ENCODE measurements at regions not wholly inside any gene's neighbourhood (a gene's known extent, or its start where the extent isn't known, plus 50 kb on each side); places are given as distances from the start of the nearest gene placed in this dataset.

- intact Hi-C loops (cut with micrococcal nuclease): loop anchor here in 1 of 2 donors (5.0 kb wide), 1 partner anchor 943 kb away; no protein-coding TSS in a partner anchor
- H3K27ac Mint-ChIP-seq: no peak overlapping the region
- no peaks in the 10 kb centered on the region for H3K36me3 ChIP-seq (replicated peaks in 1 of 2; ENCODE audit: control insufficient read depth in 1 of 2, insufficient read depth in 2 of 2, low read length in 2 of 2)
- no peaks in the 10 kb centered on the region for H3K4me1 Mint-ChIP-seq
- H3K27ac ChIP-seq (ENCODE audit: low read depth in 1 of 2, low read length in 2 of 2): no peak overlapping the region
- no peaks in the 10 kb centered on the region for H4K20me1 ChIP-seq (ENCODE audit: insufficient read depth, low read length)
- no peak overlapping the region for H3K4me2 ChIP-seq (replicated peaks; ENCODE audit: extremely low read depth, low read length, poor library complexity, severe bottlenecking)
- no peak overlapping the region for H3K4me3 Mint-ChIP-seq
- TF ChIP-seq CTCF (IDR thresholded peaks at IDR 0.05): peak; percentile 76
- peak; percentile 1 to 34 (median 11) for DNase-seq
- H3K79me2 ChIP-seq (ENCODE audit: insufficient read depth, low read length): no peaks in the 10 kb centered on the region
- H3K9me3 Mint-ChIP-seq: no peaks in the 10 kb centered on the region
- no peaks in the 10 kb centered on the region for H3K36me3 Mint-ChIP-seq
- no peak overlapping the region for H2AFZ ChIP-seq (ENCODE audit: insufficient read depth, low read depth, low read length, poor library complexity, severe bottlenecking)
- no peak overlapping the region for H3K4me3 ChIP-seq (replicated peaks in 1 of 3; ENCODE audit: low read depth in 2 of 3, low read length in 3 of 3)
- no peaks in the 10 kb centered on the region for H3K4me1 ChIP-seq (ENCODE audit: control insufficient read depth in 1 of 2, insufficient read depth in 2 of 2, low read length in 2 of 2)
- no CpG with 5 or more reads among the region's 3 CpGs for WGBS (ENCODE audit: insufficient coverage)
- H3K9me3 ChIP-seq (replicated peaks in 1 of 2; ENCODE audit: control insufficient read depth in 1 of 2, insufficient read depth in 1 of 2, low read length in 2 of 2): no peaks in the 10 kb centered on the region
- H3K9ac ChIP-seq (ENCODE audit: insufficient read depth, low read length, poor library complexity, severe bottlenecking): no peak overlapping the region
- no peaks in the 10 kb centered on the region for H3K27me3 Mint-ChIP-seq (ENCODE audit: low read depth in 3 of 3)
- no peaks in the 10 kb centered on the region for H3K27me3 ChIP-seq (ENCODE audit: control insufficient read depth in 2 of 2, insufficient read depth in 2 of 2, low read length in 2 of 2)
Observed at GRCh38 chr1:198465201-198466144, 75.0 kb downstream of the ATP6V1G3 start.

GRCh38 chr1:198463709-198464108 is 76.8 kb downstream of the ATP6V1G3 start:
- no peaks in the 10 kb centered on the region for H4K20me1 ChIP-seq (ENCODE audit: insufficient read depth, low read length)
- H2AFZ ChIP-seq (ENCODE audit: insufficient read depth, low read depth, low read length, poor library complexity, severe bottlenecking): no peak overlapping the region
- DNase-seq: no peak
- no peaks in the 10 kb centered on the region for H3K27me3 ChIP-seq (ENCODE audit: control insufficient read depth in 2 of 2, insufficient read depth in 2 of 2, low read length in 2 of 2)
- no peaks in the 10 kb centered on the region for H3K36me3 ChIP-seq (replicated peaks in 1 of 2; ENCODE audit: control insufficient read depth in 1 of 2, insufficient read depth in 2 of 2, low read length in 2 of 2)
- no peaks in the 10 kb centered on the region for H3K79me2 ChIP-seq (ENCODE audit: insufficient read depth, low read length)
- no peak overlapping the region for H3K9ac ChIP-seq (ENCODE audit: insufficient read depth, low read length, poor library complexity, severe bottlenecking)
- Mint-ChIP-seq H3K4me3 (no peak overlapping the region), H3K9me3 (peaks cover 0 to 3% (median 0%) of the 10 kb centered on the region in 7 donors), H3K27ac (no peak overlapping the region), H3K36me3 (no peaks in the 10 kb centered on the region), H3K4me1 (no peaks in the 10 kb centered on the region), H3K27me3 (ENCODE audit: low read depth in 3 of 3) (no peaks in the 10 kb centered on the region)
- no peak overlapping the region for H3K4me3 ChIP-seq (replicated peaks in 1 of 3; ENCODE audit: low read depth in 2 of 3, low read length in 3 of 3)
- TF ChIP-seq CTCF (IDR thresholded peaks at IDR 0.05): no peak
- no peak overlapping the region for H3K27ac ChIP-seq (ENCODE audit: low read depth in 1 of 2, low read length in 2 of 2)
- no peaks in the 10 kb centered on the region for H3K9me3 ChIP-seq (replicated peaks in 1 of 2; ENCODE audit: control insufficient read depth in 1 of 2, insufficient read depth in 1 of 2, low read length in 2 of 2)
- H3K4me2 ChIP-seq (replicated peaks; ENCODE audit: extremely low read depth, low read length, poor library complexity, severe bottlenecking): no peak overlapping the region
- H3K4me1 ChIP-seq (ENCODE audit: control insufficient read depth in 1 of 2, insufficient read depth in 2 of 2, low read length in 2 of 2): no peaks in the 10 kb centered on the region
- intact Hi-C loops (cut with micrococcal nuclease): no loop called here

Data from CD14-positive monocyte (primary cell).